Breast epithelium (tissue), 4 donors: ENCODE measurements at regions not wholly inside any gene's neighbourhood (a gene's known extent, or its start where the extent isn't known, plus 50 kb on each side); places are given as distances from the start of the nearest gene placed in this dataset.

Experiments
- DNase-seq, 2 donors: peaks; one replicate each; pipeline ENCODE4 v3.0.0-alpha.2; 2019; ENCODE audit warnings: low spot score in 2 of 2
- H3K27ac ChIP-seq, 2 donors: fragments of 200-600 bp; sonication (generic) in 1 of 2; one replicate each; pipeline ENCODE4 v1.5.1; 2016 to 2019; ENCODE audit warnings: mild to moderate bottlenecking in 1 of 2
- H3K27me3 ChIP-seq, 2 donors: fragments of 200-600 bp; sonication (generic) in 1 of 2; one replicate each; pipeline versions ENCODE4 v1.5.1 to v1.6.0; 2017 to 2019; ENCODE audit warnings: control low read depth in 1 of 2, mild to moderate bottlenecking in 1 of 2
- H3K36me3 ChIP-seq: fragments of 200-600 bp; one replicate; pipeline ENCODE4 v1.5.1; 2019
- H3K4me1 ChIP-seq, 2 donors: fragments of 200-600 bp; sonication (generic); one replicate each; pipeline ENCODE4 v1.5.1; 2016 to 2019; ENCODE audit warnings: control low read depth in 1 of 2
- H3K4me3 ChIP-seq, 3 donors: fragments of 200-600 bp; sonication (generic); 1 replicate in 2 of 3; 2 replicates in 1 of 3; pipeline ENCODE4 v1.5.1; 2016 to 2019; ENCODE audit warnings: mild to moderate bottlenecking in 3 of 3, moderate library complexity in 2 of 3
- H3K9me3 ChIP-seq, 2 donors: fragments of 200-600 bp; sonication (generic) in 1 of 2; one replicate each; pipeline ENCODE4 v1.5.1; 2016 to 2019; ENCODE audit warnings: control low read depth in 1 of 2
- CTCF ChIP-seq, 3 donors: fragments of 450-650 bp; IDR thresholded peaks; one replicate each; pipeline ENCODE4 v1.5.1; 2016 to 2017; ENCODE audit warnings: antibody characterized with exemption in 3 of 3, mild to moderate bottlenecking in 3 of 3, moderate library complexity in 3 of 3
- POLR2A ChIP-seq: fragments of 450-650 bp; IDR thresholded peaks from one replicate; pipeline ENCODE4 v1.6.1; 2016; ENCODE audit warnings: antibody characterized with exemption, mild to moderate bottlenecking, moderate library complexity
- POLR2AphosphoS5 ChIP-seq, 3 donors: sonication (generic); formaldehyde crosslinking; IDR thresholded peaks; one replicate each; pipeline ENCODE4 v1.6.1; 2017; ENCODE audit warnings: antibody characterized with exemption in 3 of 3
- intact Hi-C: fragments of 100-400 bp; cut with DNase I; formaldehyde crosslinking; loops from one replicate; pipeline ENCODE4 v1.15.1; 2023; ENCODE audit warnings: low total_unique reads

- Histone ChIP-seq H3K27ac (no peak overlapping the region), H3K9me3 (no peaks in the 10 kb centered on the region), H3K27me3 (no peaks in the 10 kb centered on the region), H3K4me3 (no peak overlapping the region), H3K36me3 (no peaks in the 10 kb centered on the region), H3K4me1 (no peaks in the 10 kb centered on the region)
- TF ChIP-seq CTCF (IDR thresholded peaks at IDR 0.05), result no peak
- TF ChIP-seq POLR2A, result no peak
- no peak for TF ChIP-seq POLR2AphosphoS5 (IDR thresholded peaks at IDR 0.05)
- DNase-seq, result no peak
- intact Hi-C loops, result no loop called here
Observed at GRCh38 chr15:53862386-53862785, 102.9 kb upstream of the WDR72 start.

GRCh38 chr15:53861792-53862191 is 102.3 kb upstream of the WDR72 start:
- intact Hi-C loops, result no loop called here
- Histone ChIP-seq H3K4me3 (no peak overlapping the region), H3K4me1 (no peaks in the 10 kb centered on the region), H3K36me3 (no peaks in the 10 kb centered on the region), H3K27ac (no peak overlapping the region), H3K27me3 (no peaks in the 10 kb centered on the region), H3K9me3 (no peaks in the 10 kb centered on the region)
- no peak for TF ChIP-seq POLR2A
- TF ChIP-seq POLR2AphosphoS5 (IDR thresholded peaks at IDR 0.05), result no peak
- TF ChIP-seq CTCF (IDR thresholded peaks at IDR 0.05), result no peak
- no peak for DNase-seq

GRCh38 chr15:53851110-53851848 is 91.8 kb upstream of the WDR72 start:
- no peaks in the 10 kb centered on the region for H3K27me3 ChIP-seq
- H3K9me3 ChIP-seq, result peaks cover 0 to 7% of the 10 kb centered on the region in 2 donors
- intact Hi-C loops, result no loop called here
- no peaks in the 10 kb centered on the region for H3K4me1 ChIP-seq
- H3K36me3 ChIP-seq, result no peaks in the 10 kb centered on the region
- no peak overlapping the region for H3K4me3 ChIP-seq
- no peak for DNase-seq
- H3K27ac ChIP-seq, result no peak overlapping the region
- TF ChIP-seq POLR2AphosphoS5 (IDR thresholded peaks at IDR 0.05), result no peak

GRCh38 chr15:53847745-53848144 is 88.3 kb upstream of the WDR72 start:
- no peak for TF ChIP-seq CTCF (IDR thresholded peaks at IDR 0.05)
- TF ChIP-seq POLR2A, result no peak
- TF ChIP-seq POLR2AphosphoS5 (IDR thresholded peaks at IDR 0.05), result no peak
- intact Hi-C loops, result no loop called here
- H3K27me3 ChIP-seq, result no peaks in the 10 kb centered on the region
- no peaks in the 10 kb centered on the region for H3K36me3 ChIP-seq
- no peaks in the 10 kb centered on the region for H3K4me1 ChIP-seq
- H3K27ac ChIP-seq, result no peak overlapping the region
- no peak for DNase-seq
- no peak overlapping the region for H3K4me3 ChIP-seq
- no peaks in the 10 kb centered on the region for H3K9me3 ChIP-seq

GRCh38 chr15:53844634-53845033 is 85.2 kb upstream of the WDR72 start:
- intact Hi-C loops, result no loop called here
- TF ChIP-seq CTCF (IDR thresholded peaks at IDR 0.05) (no peak), POLR2AphosphoS5 (IDR thresholded peaks at IDR 0.05) (no peak), POLR2A (no peak)
- Histone ChIP-seq H3K9me3 (no peaks in the 10 kb centered on the region), H3K4me1 (no peaks in the 10 kb centered on the region), H3K27ac (no peak overlapping the region), H3K27me3 (no peaks in the 10 kb centered on the region), H3K4me3 (no peak overlapping the region), H3K36me3 (no peaks in the 10 kb centered on the region)
- DNase-seq, result no peak
